Cardiac fibroblast (primary cell): ENCODE measurements at regions not wholly inside any gene's neighbourhood (a gene's known extent, or its start where the extent isn't known, plus 50 kb on each side); places are given as distances from the start of the nearest gene placed in this dataset.

Experiments
- DNase-seq, 2 donors: peaks; one replicate each; pipeline versions ENCODE4 v3.0.0 to v3.0.0-alpha.2; 2010; ENCODE audit warnings: low read depth in 2 of 2
- H3K4me3 ChIP-seq, 2 donors: replicated peaks in 1 of 2; 1 replicate in 1 of 2; 2 replicates in 1 of 2; pipeline ENCODE4 v1.5.1; 2011; ENCODE audit warnings: low read depth in 2 of 2, low read length in 2 of 2, mild to moderate bottlenecking in 2 of 2, moderate library complexity in 1 of 2
- TF ChIP-seq, protein P1 (sequence below): IDR thresholded peaks from one replicate; pipeline ENCODE4 v1.5.1; 2011; ENCODE audit warnings: low read depth, mild to moderate bottlenecking, low read length, inconsistent platforms

DNA sequence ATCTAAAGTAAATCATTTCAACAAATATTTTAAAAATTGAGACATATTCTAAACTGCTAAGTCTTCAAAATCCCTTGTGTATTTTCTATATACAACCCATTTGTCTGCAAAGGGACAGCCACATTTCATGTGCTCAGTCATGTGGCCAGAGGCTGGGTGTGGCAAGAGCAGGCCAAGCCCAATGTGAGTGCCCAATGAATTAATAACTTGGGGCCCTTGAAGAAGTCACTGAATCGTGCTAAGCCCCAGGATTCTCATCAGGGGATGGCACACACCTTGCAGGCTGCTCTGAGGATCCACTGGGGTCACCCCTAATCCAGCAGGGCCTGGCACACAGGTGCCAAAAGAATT, 78.2 kb upstream of the SMIM23 start:
- TF ChIP-seq, protein P1, sequence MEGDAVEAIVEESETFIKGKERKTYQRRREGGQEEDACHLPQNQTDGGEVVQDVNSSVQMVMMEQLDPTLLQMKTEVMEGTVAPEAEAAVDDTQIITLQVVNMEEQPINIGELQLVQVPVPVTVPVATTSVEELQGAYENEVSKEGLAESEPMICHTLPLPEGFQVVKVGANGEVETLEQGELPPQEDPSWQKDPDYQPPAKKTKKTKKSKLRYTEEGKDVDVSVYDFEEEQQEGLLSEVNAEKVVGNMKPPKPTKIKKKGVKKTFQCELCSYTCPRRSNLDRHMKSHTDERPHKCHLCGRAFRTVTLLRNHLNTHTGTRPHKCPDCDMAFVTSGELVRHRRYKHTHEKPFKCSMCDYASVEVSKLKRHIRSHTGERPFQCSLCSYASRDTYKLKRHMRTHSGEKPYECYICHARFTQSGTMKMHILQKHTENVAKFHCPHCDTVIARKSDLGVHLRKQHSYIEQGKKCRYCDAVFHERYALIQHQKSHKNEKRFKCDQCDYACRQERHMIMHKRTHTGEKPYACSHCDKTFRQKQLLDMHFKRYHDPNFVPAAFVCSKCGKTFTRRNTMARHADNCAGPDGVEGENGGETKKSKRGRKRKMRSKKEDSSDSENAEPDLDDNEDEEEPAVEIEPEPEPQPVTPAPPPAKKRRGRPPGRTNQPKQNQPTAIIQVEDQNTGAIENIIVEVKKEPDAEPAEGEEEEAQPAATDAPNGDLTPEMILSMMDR, result no peak
- no peak for DNase-seq
- no peak overlapping the region for H3K4me3 ChIP-seq

GRCh38 chr5:171709930-171710329, 75.7 kb upstream of the SMIM23 start:
- TF ChIP-seq, protein P1, result no peak
- H3K4me3 ChIP-seq, result no peak overlapping the region
- DNase-seq, result no peak

GRCh38 chr5:171710451-171711024, 75.1 kb upstream of the SMIM23 start:
- TF ChIP-seq, protein P1, result no peak
- DNase-seq, result no peak
- no peak overlapping the region for H3K4me3 ChIP-seq

DNA sequence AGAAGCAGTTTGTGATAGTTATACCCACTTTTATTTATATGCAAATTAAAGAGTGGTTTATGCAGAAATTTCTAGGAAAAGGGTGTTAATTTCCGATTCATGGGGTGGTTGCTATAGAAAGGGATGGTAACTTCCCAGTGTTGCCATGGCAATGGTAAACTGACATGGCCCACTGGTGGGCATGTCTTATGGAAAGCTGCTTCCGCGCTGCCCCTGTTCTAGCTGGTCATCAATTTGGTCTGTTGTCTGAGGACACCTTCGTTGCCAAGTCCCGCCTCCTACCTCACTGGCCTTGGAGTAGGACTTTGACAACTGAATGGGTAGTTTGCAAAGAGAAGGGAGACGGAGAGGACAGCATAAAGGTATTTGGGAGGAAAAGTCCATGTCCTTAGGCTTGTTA, 74.0 kb upstream of the SMIM23 start:
- TF ChIP-seq, protein P1, result no peak
- DNase-seq, result no peak

GRCh38 chr5:171712616-171713015, 73.0 kb upstream of the SMIM23 start:
- TF ChIP-seq, protein P1, result no peak
- no peak overlapping the region for H3K4me3 ChIP-seq
- peak in 1 of 2 donors; percentile 17 for DNase-seq

More for the DNA sequence above, 74.0 kb upstream of the SMIM23 start:
- no peak overlapping the region for H3K4me3 ChIP-seq

DNA sequence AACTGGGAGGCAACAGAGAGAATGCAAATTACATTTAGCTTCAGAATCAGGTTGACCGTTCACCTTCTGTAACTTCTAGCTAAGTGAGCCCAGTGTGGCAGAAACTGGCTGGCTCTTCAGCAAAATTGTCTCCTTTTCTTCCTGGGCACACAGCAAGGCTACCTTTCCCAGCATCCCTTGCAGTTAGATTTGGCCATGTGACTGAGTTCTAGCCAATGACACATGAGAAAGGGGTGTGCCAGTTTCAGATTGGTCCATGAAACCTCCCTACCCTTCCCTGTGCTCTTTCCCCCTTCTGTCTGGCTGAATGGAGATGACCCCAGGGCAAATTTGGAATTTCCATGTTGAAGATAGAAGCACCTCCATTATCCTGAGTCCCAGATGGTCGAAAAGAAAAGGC, 72.5 kb upstream of the SMIM23 start:
- TF ChIP-seq, protein P1, result no peak
- no peak overlapping the region for H3K4me3 ChIP-seq
- DNase-seq, result no peak

DNA sequence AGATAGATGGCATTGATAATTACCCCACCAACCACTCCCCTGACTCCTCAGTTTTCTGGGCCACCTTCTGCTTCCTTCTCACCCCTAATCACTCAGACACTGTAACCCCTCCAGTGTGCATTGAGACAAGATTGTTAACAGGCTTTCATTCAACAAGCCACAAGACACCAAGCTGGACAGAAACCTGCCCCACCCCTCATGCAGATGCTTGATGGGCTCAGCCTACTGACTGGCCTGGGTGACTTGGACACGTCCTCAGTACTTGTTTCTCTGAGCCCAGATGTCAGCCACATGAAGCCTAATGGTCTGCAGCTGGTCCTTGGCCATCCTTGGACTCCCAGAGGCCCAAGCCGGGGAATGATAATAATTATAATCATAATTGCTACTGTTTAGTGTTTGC, 71.4 kb upstream of the SMIM23 start:
- TF ChIP-seq, protein P1, result no peak
- H3K4me3 ChIP-seq, result no peak overlapping the region
- DNase-seq, result no peak
